HG02759 (cell line): ENCODE measurements at regions not wholly inside any gene's neighbourhood (a gene's known extent, or its start where the extent isn't known, plus 50 kb on each side); places are given as distances from the start of the nearest gene placed in this dataset.
"Not testable (repeated sequence)": the region's sequence is repeated elsewhere in the genome, so short reads cannot be mapped to it uniquely, and the experiment has no call there.

ENCODE experiments used
- ATAC-seq: cut with Tn5 transposase; IDR thresholded peaks from one replicate; pipeline ENCODE4 v1.9.1; 2021; ENCODE audit warnings: mild to moderate bottlenecking, moderate library complexity; ENCODE audit not compliant: unreplicated experiment

DNA sequence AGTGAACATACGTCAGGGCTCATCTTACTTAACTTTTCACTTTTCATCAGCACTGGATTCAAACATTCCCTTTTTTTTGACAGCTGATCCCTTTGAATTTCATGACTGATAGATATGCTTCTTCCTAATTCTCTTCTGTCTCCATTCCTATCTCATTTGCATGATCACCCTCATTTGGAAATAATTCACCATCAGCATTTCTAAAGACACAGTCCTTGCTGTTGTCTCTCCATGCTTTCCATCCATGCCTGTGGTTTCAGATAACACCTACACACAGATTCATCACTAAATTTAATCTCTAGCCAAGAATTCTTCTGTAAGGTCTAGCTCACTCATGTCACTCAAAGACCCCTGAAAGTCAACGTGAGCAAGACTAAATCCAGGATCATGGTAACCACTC lies 228.4 kb upstream of the BTBD3 start:
- no peak for ATAC-seq

DNA sequence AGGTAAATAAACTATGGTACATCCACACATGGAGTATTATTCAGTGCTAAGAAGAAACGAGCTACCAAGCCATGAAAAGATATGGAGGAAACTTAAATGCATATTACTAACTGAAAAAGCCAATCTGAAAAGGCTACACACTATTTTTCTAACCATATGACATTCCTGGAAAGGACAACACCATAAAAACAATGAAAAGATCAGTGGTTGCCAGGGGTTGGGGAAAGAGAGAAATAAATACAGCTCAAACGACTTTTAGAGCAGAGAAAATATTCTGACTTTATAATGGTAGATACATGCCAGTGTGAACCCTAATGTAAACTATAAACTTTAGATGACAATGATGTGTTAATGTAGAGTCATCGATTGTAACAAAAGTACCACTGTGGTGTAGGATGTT lies 225.9 kb upstream of the BTBD3 start:
- ATAC-seq, result no peak

DNA sequence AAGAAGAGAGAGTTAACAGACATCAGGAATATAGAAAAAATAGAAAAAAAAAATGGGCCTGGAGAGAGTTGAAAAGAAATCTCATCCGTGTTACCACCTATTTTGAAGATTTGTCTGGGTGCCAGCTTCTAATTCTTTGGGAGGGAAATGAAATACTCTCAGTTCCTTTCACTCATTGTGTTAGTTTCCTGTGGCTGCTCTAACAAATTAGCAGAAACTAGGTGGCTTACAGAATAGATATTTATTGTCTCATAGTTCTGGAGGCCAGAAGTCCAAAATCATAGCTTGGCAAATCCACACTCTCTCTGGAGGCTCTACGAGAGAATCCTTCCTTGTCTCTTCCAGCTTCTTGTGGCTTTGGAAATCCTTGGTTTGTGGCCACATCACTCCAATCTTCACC lies 225.1 kb upstream of the BTBD3 start:
- ATAC-seq, result no peak

DNA sequence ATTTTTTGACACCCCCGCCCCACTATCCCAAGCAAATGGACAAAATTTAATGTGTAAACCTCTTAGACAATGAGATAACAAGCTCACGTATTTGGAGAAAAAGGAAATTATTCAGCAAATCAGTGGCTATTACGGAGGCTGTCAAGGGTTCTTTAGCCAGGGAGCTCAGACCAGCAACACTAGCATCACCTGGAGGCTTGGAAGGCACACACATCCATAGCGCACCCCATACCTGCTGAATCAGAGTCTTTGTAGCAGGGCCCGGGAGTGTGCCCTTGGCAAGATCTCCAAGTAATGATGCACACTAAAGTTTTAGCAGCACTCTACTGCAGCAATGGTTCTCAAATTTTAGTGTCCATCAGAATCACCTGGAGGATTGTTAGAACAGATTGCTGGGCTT lies 223.2 kb upstream of the BTBD3 start:
- ATAC-seq, result no peak

DNA sequence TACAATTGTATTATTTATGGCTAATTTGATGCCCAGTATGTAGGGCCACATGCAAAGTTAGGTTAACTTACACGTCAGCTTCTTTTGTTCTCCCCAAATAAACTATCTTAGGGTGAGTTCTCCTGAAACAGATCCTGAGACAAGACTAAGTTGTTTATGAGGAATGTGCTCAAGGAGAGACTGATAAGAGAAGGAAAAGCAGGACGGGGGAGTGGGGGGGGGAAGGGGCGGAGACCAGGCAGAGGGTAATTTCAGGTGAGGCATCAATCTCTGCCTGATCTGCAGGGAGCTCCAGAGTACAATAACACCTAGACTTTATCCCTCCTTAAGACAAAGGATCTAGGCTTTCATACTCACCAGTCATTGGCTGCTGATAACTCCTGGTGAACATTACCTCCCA lies 220.6 kb upstream of the BTBD3 start:
- no peak for ATAC-seq

DNA sequence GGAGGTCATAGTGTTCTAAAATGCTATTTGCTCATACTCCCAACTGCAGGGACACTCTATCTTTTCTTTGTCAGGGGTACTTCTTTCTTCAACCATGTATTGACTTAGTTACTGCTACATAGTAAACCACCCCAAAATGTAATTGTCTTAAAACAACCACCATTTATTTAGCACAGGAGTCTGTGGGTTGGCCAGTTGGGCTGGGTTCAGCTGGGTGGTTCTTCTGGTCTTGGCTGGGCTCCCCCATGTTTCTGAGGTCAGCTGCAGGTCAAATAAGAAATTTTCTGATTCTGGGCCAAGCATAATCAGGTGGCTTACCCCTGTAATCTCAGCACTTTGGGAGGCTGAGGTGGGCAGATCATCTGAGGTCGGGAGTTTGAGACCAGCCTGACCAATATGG lies 220.0 kb upstream of the BTBD3 start:
- no peak for ATAC-seq

DNA sequence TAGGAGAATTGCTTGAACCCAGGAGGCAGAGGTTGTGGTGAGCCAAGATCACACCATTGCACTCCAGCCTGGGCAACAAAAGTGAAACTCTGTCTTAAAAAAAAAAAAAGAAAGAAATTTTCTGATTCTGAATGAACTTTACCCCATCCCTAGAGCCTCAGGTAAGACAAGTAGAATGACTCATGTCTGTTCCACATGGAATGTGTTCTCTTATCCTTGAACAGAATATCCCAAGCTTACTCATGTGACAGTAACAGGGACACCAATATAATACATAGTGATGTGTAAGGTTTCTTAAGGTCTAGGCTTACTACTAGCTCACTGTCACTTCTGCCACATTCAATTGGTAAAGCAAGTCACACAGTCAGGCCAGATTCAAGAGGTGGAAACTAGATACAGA lies 219.6 kb upstream of the BTBD3 start:
- ATAC-seq, result no peak

DNA sequence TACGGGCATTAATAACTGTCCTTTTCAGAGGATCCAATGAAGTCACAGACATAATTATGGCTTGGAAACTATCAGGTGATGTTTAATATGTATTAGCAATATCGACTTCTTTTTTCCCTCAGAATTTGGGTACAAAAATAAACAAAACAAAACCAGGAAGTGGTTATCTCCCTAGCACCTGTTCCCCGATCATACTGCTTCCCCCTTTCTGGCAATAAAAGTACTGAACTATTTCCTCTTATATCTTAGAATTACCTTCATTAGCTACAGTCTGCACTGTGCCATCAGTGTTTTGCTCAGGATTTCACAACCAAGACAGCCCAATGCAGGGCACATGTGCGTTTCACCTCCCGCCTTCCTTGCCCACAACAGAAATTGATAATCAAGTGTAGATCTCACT lies 216.9 kb upstream of the BTBD3 start:
- no peak for ATAC-seq

DNA sequence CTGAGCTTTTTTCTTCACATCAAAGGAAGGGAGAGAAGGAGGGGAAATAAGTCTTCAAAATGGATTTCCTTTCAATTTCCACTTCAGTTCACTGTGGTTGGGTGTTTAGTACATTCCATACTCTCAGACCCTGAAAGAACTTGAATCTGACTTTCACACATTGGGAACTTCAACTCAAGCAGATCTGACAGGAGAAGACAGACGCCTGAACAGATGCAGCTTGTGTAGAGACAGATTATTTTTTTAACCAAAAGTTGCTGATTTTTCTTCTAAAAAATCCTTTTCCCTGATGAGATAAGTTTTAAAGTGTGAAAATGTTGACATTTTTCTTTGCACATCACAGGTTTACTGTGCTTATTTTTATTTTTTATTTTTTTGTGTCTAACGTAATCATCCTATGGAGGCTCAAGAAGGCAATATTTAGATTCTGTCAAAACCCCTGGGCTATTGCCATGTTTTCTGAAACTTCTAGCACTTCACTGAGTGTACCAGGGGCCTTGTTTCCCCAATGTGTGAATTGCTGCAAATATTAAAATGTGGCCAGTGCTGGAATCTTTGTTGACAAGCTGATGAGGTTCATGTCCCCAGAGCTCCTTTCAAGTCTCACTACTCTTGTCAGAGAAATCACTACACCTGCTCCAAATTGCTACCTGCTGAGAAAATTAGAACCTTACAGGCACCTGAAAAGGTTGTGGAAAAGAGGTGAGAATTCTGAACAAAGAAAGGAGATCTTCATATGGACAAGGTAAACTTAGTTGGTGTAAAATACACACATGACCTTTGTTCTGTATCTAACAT lies 214.8 kb upstream of the BTBD3 start:
- no peak for ATAC-seq

DNA sequence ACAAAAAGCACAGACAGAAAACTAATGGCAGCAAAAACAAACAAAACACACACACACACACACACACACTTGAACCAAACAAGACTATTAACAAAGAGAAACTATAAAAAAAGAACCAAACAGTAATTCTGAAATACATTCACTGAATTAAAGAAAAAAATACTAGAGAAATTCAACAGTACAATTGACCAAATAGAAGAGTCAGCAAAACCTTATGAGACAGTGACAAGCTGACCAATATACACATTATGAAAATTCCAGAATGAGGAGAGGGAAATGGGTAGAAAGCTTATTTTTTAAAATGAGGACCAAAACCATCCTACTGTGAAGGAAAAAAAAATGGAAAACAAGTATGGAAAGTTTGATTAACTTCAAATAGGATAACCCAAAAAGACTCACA lies 212.2 kb upstream of the BTBD3 start:
- no peak for ATAC-seq

DNA sequence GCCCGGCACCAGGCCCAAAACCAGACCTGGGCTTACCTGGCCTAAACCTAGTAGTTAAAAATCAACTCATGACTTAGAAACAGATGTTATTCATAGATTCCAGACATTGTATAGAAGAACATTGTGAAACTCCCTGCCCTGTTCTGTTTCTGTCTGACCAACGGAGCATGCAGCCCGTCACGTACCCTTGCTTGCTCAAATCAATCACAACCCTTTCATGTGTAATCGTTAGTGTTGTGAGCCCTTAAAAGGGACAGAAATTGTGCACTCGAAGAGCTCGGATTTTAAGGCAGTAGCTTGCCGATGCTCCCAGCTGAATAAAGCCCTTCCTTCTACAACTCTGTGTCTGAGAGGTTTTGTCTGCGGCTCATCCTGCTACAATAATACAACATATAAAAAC lies 209.5 kb upstream of the BTBD3 start:
- not testable (repeated sequence) for ATAC-seq

DNA sequence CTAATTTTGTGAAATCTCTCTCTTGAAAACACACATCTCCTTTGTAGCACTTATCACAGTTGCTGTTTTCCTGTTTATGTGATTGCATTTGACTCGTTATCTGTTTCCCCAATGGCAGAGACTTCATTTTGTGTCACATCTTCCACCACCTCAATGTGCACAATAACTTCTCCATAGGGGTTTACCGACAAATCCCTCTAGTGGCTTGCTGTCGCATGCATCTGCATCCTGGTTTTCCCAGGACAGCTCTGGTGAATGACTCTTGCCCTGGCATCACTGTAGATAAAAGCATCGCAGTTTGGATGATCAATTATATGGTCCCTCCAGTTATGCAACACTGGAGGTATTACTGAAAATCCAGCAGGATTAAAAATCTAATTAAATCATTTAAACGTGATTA lies 206.5 kb upstream of the BTBD3 start:
- no peak for ATAC-seq

DNA sequence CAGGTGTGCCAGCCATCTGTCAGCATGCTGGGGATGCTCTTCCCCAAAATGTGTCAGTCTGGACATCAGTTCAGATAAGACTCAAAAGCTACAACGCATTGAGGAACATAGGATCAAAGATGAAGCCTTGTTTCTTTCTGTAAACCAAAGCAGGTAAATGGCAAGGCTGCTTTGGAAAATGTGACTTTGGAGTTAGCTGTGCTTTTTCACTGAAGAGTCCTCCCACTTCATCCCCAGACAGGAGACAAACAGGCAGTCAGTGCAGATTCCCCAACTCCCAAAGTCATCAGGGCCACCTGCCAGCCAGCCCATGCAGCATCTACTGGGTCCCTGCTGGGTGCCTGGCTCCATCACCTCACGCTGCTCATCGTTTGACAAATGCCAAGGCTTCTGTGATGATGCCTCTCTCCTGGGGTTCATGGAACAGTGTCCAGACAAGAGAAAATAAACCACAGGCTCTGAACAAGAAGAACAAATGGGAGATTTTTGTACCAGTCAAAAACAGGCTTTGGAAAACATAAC lies 205.0 kb upstream of the BTBD3 start:
- no peak for ATAC-seq

DNA sequence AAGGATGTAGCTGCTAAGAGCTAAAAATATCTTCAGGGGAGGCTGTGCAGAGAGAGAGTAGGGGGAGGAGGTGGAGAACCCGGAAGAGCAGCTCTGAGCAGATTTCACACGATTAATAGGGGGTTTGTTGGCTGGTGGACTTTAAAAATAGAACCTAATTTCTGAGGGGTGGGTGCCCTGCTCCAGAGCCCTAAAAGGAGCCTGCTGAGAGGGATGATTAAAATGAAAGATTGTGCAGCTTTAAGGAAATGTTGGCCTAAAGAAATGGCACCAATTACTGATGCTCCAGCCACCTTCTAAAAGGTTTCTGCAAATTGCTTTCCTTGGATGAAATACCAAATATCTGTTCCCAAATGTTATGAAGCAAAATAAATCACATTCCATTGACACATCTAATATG lies 202.8 kb upstream of the BTBD3 start:
- ATAC-seq, result no peak

DNA sequence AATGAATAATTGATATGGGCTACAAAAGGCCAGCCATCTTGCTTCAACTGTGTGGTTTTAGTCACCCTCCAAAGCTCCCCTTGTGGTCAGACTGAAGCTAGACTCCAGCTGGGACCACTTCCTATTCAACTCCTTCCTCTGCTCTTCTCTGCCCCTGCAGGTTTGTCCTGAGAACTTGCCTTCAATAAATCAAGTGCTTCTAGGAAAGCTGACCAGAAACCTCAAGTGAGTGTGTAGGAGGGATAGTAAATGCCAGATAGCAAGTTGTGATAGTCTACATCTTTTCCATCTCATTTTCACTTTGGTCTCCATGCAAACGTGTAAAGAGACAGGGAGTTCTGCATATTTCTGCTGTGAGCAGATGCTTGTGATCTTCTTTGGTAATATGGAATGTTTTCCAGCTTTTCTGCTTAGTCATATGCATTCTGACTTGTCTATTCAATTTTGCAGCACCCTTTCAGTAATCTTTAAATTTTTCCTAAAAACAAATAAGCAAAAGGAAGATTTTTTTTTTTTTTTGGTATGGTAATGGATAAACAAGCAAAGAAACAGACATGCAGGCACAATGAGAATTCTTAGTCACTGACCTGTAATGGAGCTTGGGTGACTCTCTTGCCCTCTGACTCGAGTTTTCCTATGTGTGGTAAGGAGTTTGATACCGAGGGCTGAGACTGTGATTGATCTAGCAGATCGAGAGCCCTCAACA lies 201.3 kb upstream of the BTBD3 start:
- no peak for ATAC-seq

DNA sequence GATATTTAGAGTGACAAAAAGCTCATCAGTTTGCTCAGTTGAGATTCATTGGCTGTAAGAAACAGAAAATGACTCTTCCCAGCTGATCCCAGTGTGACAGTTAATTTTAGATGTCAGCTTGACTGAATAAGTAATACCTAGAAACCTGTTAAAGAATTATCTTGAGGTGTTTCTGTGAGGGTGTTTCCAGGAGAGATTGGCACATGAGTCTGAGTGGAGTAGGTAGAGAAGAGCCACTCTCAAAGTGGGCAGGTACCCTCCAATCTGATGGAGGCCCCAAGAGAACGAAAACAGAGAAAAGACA lies 200.8 kb upstream of the BTBD3 start:
- no peak for ATAC-seq

DNA sequence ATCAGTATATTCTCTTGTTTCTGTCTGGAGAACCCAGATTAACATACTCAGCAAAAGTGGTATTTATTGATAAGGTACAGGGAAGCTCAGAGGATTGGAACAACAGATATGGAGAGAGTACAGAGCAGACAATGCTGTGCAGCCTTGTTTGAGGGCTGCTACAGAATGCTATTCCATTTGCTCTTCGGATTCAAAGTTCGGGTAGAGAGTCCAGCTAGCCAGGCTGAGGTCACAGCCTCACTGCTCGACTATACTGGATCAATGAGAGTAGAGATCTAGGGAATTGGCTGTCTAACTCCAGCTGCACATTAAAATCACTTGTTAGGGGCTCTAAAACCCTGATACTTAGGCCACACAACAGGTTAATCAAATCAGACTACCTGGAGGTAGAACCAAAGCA lies 200.1 kb upstream of the BTBD3 start:
- ATAC-seq, result no peak

DNA sequence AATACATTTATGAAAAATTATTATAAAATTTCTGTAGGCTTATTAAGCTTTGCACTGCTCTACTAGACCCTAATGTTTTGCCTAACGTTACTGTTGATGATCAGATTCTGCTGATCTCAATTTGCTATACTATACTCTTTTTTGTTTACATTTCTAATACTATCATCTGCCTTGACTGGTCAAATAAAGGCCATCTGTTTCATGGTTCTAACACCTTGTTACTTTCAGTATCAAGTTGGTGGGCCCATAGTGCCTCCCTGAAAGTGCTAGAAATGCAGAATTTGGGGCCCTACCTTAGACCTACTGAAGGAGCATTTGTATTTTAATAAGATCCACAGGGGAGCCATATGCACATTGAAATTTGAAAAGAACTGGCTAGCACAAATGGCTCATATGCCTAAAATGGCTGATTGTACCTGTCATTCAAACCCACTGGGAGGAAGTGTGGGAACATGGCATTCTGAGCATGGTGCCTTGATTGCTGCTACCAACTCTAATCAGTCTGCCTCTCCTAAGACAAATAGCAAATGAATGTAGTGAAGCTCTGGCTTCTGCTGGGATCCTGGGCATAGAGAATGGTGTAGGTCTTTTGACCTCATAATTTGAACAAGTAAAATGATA lies 199.1 kb upstream of the BTBD3 start:
- no peak for ATAC-seq

DNA sequence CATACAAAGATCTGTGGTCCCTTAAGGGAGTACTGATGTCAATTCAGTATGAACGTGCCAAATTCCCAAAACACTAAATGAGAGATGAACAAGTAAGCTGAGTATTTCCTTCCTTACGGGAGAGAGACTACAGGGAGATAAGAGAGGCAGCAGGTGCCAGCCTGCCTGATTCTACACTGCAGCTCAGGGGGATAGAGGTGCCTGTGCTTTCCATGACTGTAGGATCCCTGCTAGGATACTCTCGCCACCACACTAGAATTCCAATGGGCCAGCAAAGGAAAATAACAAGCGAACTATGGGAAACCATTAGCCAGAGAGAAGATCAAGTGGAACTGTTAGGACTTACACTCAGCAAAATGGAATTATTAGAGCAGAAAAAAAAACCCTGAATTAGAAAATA lies 198.5 kb upstream of the BTBD3 start:
- no peak for ATAC-seq

DNA sequence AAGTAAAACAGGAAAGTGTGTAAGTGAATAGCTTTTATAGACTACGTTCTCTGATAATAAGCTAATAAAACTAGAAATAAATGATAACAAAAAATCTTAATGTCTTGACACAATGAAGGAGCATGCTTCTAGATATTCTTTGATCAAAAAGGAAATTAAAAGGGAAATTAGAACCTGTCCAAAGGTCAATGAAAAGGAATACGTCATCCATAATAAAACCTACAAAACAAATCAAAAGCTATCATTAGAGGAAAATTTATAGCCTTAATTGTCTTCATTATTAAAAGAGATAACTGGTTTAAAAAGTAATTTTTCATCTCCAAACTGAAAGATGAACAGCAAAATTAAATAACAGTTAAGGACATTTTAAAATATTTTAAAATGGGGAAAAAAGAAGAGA lies 196.3 kb upstream of the BTBD3 start:
- no peak for ATAC-seq

DNA sequence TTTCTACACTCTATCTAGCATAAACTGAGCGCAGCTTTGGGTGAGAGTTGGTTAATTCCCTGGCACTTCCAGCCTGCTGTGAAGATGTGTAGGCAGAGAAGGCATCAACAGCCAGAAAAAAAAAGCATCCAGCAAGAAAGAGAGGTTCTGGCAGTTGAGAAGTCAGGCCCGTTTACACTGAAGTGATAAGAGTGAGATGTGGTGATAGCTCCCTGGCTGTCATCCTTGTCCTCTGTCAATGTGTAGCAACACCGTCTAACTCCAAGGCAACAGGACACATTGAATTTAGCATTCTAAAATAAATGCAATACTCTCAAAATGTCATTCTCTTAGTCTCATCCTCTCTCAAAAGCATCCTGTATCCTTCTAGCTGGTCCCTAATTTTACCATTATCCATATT lies 193.6 kb upstream of the BTBD3 start:
- no peak for ATAC-seq

DNA sequence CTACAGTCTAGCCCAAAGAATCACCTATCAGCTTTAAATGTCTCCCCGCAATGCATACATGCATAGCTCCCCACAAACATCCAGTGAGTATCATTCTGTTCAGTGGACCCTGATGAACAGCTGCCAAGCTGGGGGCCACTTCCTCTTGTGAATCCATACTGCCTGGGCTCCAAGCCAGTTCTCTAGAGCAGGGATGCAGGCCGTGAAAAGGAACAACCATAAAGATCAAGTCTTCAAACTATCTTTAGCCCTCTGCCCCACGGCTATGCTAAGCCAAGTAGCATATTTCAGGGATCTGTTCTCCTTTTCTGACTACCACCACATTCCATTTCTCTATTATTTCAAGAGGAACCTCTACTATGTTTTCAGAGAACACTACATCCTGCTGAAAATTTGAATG lies 191.7 kb upstream of the BTBD3 start:
- ATAC-seq, result no peak
